CD4-positive, alpha-beta T cell (primary cell): ENCODE measurements at regions not wholly inside any gene's neighbourhood (a gene's known extent, or its start where the extent isn't known, plus 50 kb on each side); places are given as distances from the start of the nearest gene placed in this dataset.

Experiments
- ATAC-seq: fragments of 200-7000 bp; cut with Tn5 transposase; one replicate; pipeline ENCODE4 v1.10.0; 2022; ENCODE audit warnings: mild to moderate bottlenecking; ENCODE audit not compliant: poor library complexity
- CTCF ChIA-PET: fragments of 350-600 bp; sonication (Branson Sonifier 250); formaldehyde crosslinking; loops from one replicate; lab custom pipeline; 2021; ENCODE audit warnings: antibody characterized with exemption, inconsistent platforms; lab: Charles Lee
- POLR2A ChIA-PET: fragments of 350-600 bp; sonication (Branson Sonifier 250); formaldehyde crosslinking; loops from one replicate; lab custom pipeline; 2021; ENCODE audit warnings: antibody characterized with exemption, inconsistent platforms; lab: Charles Lee
- DNase-seq, 14 experiments: peaks; one replicate each; pipeline ENCODE4 v3.0.0-alpha.2; 2013 to 2020; ENCODE audit warnings: mixed read lengths in 2 of 14
- H3K27ac ChIP-seq, 2 donors: one replicate each; pipeline versions ENCODE4 v1.5.1 to v1.7.0; 2013; ENCODE audit warnings: low read length in 2 of 2, low read depth in 1 of 2, mild to moderate bottlenecking in 1 of 2
- H3K27me3 ChIP-seq, 2 experiments: 1 replicate in 1 of 2; 2 replicates in 1 of 2; pipeline versions ENCODE4 v1.6.1 to v1.7.0; 2013; ENCODE audit warnings: low read length in 2 of 2, control low read depth in 1 of 2, mild to moderate bottlenecking in 1 of 2, moderate library complexity in 1 of 2; ENCODE audit not compliant: insufficient read depth in 2 of 2, control insufficient read depth in 1 of 2
- H3K36me3 ChIP-seq: one replicate; pipeline ENCODE4 v1.6.1; 2013; ENCODE audit warnings: low read length, control low read depth; ENCODE audit not compliant: insufficient read depth
- H3K4me1 ChIP-seq: one replicate; pipeline ENCODE4 v1.6.1; 2013; ENCODE audit warnings: low read length, control low read depth; ENCODE audit not compliant: insufficient read depth
- H3K4me3 ChIP-seq: one replicate; pipeline ENCODE4 v1.5.1; 2013; ENCODE audit warnings: mild to moderate bottlenecking, low read length, moderate library complexity
- H3K9me3 ChIP-seq, 2 experiments: 1 replicate in 1 of 2; 2 replicates in 1 of 2; pipeline versions ENCODE4 v1.6.1 to v1.7.0; 2013; ENCODE audit warnings: low read length in 2 of 2, mild to moderate bottlenecking in 2 of 2, control low read depth in 1 of 2, moderate library complexity in 1 of 2; ENCODE audit not compliant: control insufficient read depth in 1 of 2, insufficient read depth in 1 of 2
- H3K27ac Mint-ChIP-seq: one replicate; pipeline ENCODE4 v1.8.0; 2020; ENCODE audit warnings: mixed read lengths
- H3K27me3 Mint-ChIP-seq: one replicate; pipeline ENCODE4 v1.8.0; 2021; ENCODE audit warnings: mixed read lengths
- H3K36me3 Mint-ChIP-seq: one replicate; pipeline ENCODE4 v1.8.0; 2021; ENCODE audit warnings: low read depth, mixed read lengths
- H3K4me1 Mint-ChIP-seq: one replicate; pipeline ENCODE4 v1.8.0; 2021; ENCODE audit warnings: low read depth, mixed read lengths
- H3K4me3 Mint-ChIP-seq: one replicate; pipeline ENCODE4 v1.8.0; 2020; ENCODE audit warnings: mild to moderate bottlenecking, mixed read lengths
- H3K9me3 Mint-ChIP-seq: one replicate; pipeline ENCODE4 v1.8.0; 2020; ENCODE audit warnings: mixed read lengths
- CTCF ChIP-seq: fragments of 200-600 bp; IDR thresholded peaks from one replicate; pipeline ENCODE4 v1.8.0; 2022; ENCODE audit warnings: antibody characterized with exemption, mild to moderate bottlenecking
- intact Hi-C, 2 experiments: fragments of 100-400 bp; cut with DNase I in 1 of 2; cut with micrococcal nuclease in 1 of 2; formaldehyde crosslinking; loops; one replicate each; pipeline versions ENCODE4 v1.15.1 to v1.9.0; 2023 to 2025; cut with DNase I, micrococcal nuclease

- no peak for DNase-seq
- Histone ChIP-seq H3K27ac (no peak overlapping the region), H3K4me3 (no peak overlapping the region), H3K27me3 (no peaks in the 10 kb centered on the region), H3K9me3 (peaks cover 4% of the 10 kb centered on the region in 2 experiments), H3K4me1 (no peaks in the 10 kb centered on the region), H3K36me3 (no peaks in the 10 kb centered on the region)
- peaks cover 4% of the 10 kb centered on the region for H3K9me3 Mint-ChIP-seq
- TF ChIP-seq CTCF = no peak
- H3K27me3 Mint-ChIP-seq = no peaks in the 10 kb centered on the region
- H3K4me1 Mint-ChIP-seq = no peaks in the 10 kb centered on the region
- intact Hi-C loops = no loop called here
- POLR2A ChIA-PET = no interaction called here
- H3K36me3 Mint-ChIP-seq = no peaks in the 10 kb centered on the region
- ATAC-seq = no peak
- H3K4me3 Mint-ChIP-seq = no peak overlapping the region
- CTCF ChIA-PET = no interaction called here
- H3K27ac Mint-ChIP-seq = no peak overlapping the region
Observed at GRCh38 chr13:54390841-54391240, 1362.2 kb downstream of the OLFM4 start.

- ATAC-seq (no peak), DNase-seq (no peak)
- H3K27ac ChIP-seq = no peak overlapping the region
- POLR2A ChIA-PET = no interaction called here
- Mint-ChIP-seq H3K27ac (no peak overlapping the region), H3K4me1 (no peaks in the 10 kb centered on the region), H3K36me3 (no peaks in the 10 kb centered on the region), H3K4me3 (no peak overlapping the region), H3K9me3 (peaks cover 4% of the 10 kb centered on the region), H3K27me3 (no peaks in the 10 kb centered on the region)
- no peaks in the 10 kb centered on the region for H3K27me3 ChIP-seq
- H3K9me3 ChIP-seq = peaks cover 1 to 4% of the 10 kb centered on the region in 2 experiments
- no peak overlapping the region for H3K4me3 ChIP-seq
- H3K36me3 ChIP-seq = no peaks in the 10 kb centered on the region
- CTCF ChIA-PET = no interaction called here
- TF ChIP-seq CTCF = no peak
- intact Hi-C loops = no loop called here
- no peaks in the 10 kb centered on the region for H3K4me1 ChIP-seq
Observed at GRCh38 chr13:54394085-54394700, 1365.6 kb downstream of the OLFM4 start.

- Histone ChIP-seq H3K27me3 (no peaks in the 10 kb centered on the region), H3K4me3 (no peak overlapping the region)
- no peaks in the 10 kb centered on the region for H3K36me3 Mint-ChIP-seq
Observed at GRCh38 chr13:54394908-54395307, 1366.3 kb downstream of the OLFM4 start.

More at GRCh38 chr13:54394908-54395307, 1366.3 kb downstream of the OLFM4 start:
- DNase-seq (no peak), ATAC-seq (no peak)
- H3K27ac ChIP-seq = no peak overlapping the region
- Mint-ChIP-seq H3K4me1 (no peaks in the 10 kb centered on the region), H3K27me3 (no peaks in the 10 kb centered on the region), H3K9me3 (peaks cover 4% of the 10 kb centered on the region), H3K4me3 (no peak overlapping the region), H3K27ac (no peak overlapping the region)
- intact Hi-C loops = no loop called here
- ChIA-PET CTCF (no interaction called here), POLR2A (no interaction called here)
- H3K4me1 ChIP-seq = no peaks in the 10 kb centered on the region
- H3K36me3 ChIP-seq = no peaks in the 10 kb centered on the region
- H3K9me3 ChIP-seq = peaks cover 0 to 4% of the 10 kb centered on the region in 2 experiments
- no peak for TF ChIP-seq CTCF
